Astrocyte of the cerebellum (primary cell): ENCODE measurements at regions not wholly inside any gene's neighbourhood (a gene's known extent, or its start where the extent isn't known, plus 50 kb on each side); places are given as distances from the start of the nearest gene placed in this dataset.
A peak's percentile ranks its signal among the peaks of the same experiment; 100 is the strongest.

ENCODE experiments used
- DNase-seq: peaks from one replicate; pipeline ENCODE4 v3.0.0-alpha.2; 2011; ENCODE audit warnings: low read depth
- H3K4me3 ChIP-seq: 2 replicates; pipeline ENCODE4 v1.5.1; 2011; ENCODE audit warnings: mild to moderate bottlenecking, low read depth, low read length, moderate library complexity
- in situ Hi-C: cut with HindIII; loops from 2 replicates; pipeline ENCODE4 v1.10.0; 2017; ENCODE audit warnings: low sequenced_read_pairs
- TF ChIP-seq, protein P1 (sequence below): IDR thresholded peaks from 2 replicates; pipeline ENCODE4 v1.5.1; 2012; ENCODE audit warnings: low read length, low read depth, moderate library complexity, mild to moderate bottlenecking; ENCODE audit errors: missing control alignments

DNA sequence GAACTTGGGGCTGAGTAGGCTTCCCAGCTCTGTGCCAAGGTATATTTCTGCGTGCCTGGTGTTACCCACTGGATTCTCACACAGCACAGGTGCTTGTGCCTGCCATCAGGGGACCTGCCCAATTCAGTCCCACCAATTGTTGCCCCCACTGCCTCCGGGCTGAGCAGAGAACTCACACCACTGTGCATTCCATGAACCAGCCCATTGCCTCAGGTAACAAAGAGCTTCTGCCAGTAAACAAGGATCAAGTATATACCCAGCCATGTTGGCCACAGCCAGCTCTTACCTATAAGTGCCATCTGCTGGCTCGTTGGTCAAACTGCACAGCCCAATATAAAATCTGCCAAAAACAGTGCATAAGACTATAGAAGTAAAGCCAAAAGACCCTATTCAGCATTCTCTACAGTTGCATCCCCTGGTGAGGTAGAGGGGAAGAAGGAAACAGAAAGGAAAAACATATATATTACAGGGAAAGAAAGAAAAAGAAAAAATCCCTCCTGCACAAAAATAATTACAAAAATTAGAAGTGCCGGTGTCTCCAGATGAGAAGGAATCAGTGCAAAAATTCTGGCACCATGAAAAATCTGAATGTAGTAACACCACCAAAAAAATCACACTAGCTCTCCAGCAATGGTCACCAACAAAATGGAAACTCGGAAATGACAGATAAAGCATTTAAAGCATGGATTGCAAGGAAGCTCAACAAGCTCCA lies 241.4 kb downstream of the IBTK start:
- DNase-seq: no peak
- TF ChIP-seq, protein P1, sequence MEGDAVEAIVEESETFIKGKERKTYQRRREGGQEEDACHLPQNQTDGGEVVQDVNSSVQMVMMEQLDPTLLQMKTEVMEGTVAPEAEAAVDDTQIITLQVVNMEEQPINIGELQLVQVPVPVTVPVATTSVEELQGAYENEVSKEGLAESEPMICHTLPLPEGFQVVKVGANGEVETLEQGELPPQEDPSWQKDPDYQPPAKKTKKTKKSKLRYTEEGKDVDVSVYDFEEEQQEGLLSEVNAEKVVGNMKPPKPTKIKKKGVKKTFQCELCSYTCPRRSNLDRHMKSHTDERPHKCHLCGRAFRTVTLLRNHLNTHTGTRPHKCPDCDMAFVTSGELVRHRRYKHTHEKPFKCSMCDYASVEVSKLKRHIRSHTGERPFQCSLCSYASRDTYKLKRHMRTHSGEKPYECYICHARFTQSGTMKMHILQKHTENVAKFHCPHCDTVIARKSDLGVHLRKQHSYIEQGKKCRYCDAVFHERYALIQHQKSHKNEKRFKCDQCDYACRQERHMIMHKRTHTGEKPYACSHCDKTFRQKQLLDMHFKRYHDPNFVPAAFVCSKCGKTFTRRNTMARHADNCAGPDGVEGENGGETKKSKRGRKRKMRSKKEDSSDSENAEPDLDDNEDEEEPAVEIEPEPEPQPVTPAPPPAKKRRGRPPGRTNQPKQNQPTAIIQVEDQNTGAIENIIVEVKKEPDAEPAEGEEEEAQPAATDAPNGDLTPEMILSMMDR: peak; percentile 68
- in situ Hi-C loops: no loop called here
- no peak overlapping the region for H3K4me3 ChIP-seq

DNA sequence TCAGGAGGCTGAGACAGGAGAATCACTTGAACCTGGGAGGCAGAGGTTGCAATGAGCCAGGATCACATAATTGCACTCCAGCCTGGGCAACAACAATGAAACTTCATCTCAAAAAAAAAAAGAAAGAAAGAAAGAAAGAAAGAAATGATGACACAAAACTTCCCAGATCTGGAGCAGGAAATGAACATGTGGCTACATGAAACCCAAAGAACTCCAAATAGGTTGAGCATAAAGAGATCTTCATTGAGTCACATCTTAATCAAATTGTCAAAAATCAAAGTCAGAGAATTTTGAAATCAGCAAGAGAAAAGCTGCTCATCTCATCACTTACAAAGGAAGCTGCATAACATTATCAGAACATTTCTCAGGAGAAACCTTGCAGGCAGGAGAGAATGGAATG lies 247.0 kb downstream of the IBTK start:
- no peak for DNase-seq
- TF ChIP-seq, protein P1: no peak
- H3K4me3 ChIP-seq: no peak overlapping the region
- in situ Hi-C loops: no loop called here

DNA sequence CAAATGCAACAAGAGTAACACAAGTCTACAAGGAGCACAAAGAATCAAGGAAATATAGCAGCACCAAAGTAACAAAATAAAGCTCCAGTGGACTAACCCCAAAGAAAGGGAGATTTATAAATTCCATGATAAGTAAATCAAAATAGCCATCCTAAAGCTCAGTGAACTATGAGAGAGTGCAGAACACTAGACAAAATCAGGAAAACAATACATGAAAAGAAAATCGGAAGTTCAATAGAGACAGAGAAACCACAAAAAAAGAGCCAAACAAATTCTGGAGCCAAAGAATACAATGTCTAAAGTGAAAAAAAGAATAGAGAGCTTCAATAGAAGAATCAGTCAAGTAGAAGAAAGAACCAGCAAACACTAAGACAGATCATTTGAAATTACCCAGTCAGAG lies 247.3 kb upstream of the TENT5A start:
- DNase-seq: peak; percentile 73
- TF ChIP-seq, protein P1: no peak

DNA sequence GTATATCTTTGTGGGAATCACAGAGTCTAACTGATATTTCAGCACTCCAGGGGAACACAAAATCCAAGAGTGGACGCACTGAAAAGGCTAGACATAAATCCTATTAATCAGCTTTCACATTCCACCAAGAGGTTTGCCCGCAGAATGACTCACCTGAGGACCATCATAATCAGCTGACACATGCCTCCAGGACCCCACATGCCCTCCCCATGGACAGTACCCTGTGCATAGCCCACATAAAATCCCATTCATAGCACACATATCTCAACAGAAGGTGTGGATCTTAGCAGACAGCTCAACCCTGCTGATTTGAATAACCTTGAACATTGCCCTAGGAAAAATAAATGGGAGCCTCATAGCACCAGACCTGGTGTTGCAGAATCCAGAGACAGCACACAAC lies 246.8 kb upstream of the TENT5A start:
- in situ Hi-C loops: no loop called here
- no peak overlapping the region for H3K4me3 ChIP-seq
- DNase-seq: no peak
- TF ChIP-seq, protein P1: no peak

More for the DNA sequence above, 247.3 kb upstream of the TENT5A start:
- in situ Hi-C loops: no loop called here
- no peak overlapping the region for H3K4me3 ChIP-seq

DNA sequence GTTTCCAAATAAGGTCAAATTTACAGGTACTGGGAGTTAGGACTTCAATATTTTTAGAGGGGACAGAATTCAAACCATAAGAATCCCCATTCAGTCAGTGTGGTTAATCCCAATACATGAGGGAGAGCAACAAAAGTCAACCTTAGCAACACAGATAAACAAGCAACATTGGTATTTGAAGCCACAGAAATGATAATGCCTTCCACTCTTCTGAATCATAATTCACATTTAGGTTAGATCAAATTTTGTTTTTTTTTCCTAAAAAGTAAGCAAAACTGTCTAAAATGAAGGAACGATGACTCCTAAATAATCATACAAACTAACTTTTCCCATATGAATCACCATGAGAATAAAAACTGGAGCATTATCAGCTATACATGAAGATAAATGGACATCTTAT lies 246.0 kb upstream of the TENT5A start:
- H3K4me3 ChIP-seq: no peak overlapping the region
- in situ Hi-C loops: no loop called here
- DNase-seq: no peak
- TF ChIP-seq, protein P1: no peak

DNA sequence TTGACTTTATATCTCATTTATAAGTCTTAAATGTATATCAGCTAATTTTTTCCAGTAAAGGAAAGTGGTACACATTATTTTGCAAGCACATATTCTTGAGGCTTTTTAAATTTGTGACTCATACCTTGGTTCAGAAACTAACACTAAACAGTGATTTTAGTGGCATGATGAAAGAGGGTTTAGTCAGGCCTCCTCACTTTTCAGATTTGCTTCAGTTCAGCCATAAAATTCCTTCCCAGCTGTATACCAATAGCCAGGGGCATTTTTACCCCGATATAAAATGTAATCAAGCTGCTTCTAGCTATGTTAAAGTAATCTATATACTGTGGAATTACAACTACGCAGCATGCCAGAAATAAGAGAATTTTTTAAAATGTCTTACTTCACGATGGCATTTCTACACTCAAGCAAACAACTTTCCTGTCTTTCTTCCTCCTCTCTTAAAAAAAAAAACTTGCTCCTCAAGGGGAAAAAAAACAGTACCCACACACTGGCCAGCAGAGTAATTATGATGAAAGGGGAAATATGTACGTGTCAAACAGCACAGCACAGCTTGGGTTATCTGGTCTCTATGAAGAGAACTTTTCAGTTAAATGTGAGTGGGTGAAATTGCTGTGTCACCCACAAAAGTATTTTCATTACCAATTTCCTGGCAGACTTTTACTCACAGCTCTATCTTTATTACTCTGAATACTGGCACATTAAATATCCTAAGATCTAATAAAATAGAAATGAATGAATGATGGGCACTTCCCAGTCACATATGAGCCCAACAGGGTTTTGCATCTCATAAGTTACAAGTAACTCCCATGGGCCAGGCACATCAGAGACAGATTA lies 244.8 kb upstream of the TENT5A start:
- in situ Hi-C loops: no loop called here
- H3K4me3 ChIP-seq: no peak overlapping the region
- no peak for DNase-seq
- TF ChIP-seq, protein P1: no peak
